Caco-2 (cell line): ENCODE measurements at regions not wholly inside any gene's neighbourhood (a gene's known extent, or its start where the extent isn't known, plus 50 kb on each side); places are given as distances from the start of the nearest gene placed in this dataset.

Experiments
- BruUV-seq: library from RNA; stranded (reverse); fragments of 400-500 nt; replicated peaks from 2 replicates; lab custom pipeline; 2021; lab: Mats Ljungman, UMichigan
- CTCF ChIA-PET: fragments of 300-600 bp; sonication (Branson Sonifier 250); formaldehyde crosslinking; loops from one replicate; lab custom pipeline; 2022; ENCODE audit warnings: antibody characterized with exemption; lab: Charles Lee
- POLR2A ChIA-PET: fragments of 300-600 bp; sonication (Branson Sonifier 250); formaldehyde crosslinking; loops from one replicate; lab custom pipeline; 2022; ENCODE audit warnings: antibody characterized with exemption; lab: Charles Lee
- DNase-seq, 2 experiments: peaks; one replicate each; pipeline versions ENCODE4 v3.0.0 to v3.0.0-alpha.2; 2020 to 2022
- H3K27me3 ChIP-seq: replicated peaks from 2 replicates; pipeline ENCODE4 v1.6.0; 2011; ENCODE audit warnings: low read length; ENCODE audit not compliant: control insufficient read depth, insufficient read depth
- H3K36me3 ChIP-seq: 2 replicates; pipeline ENCODE4 v1.5.1; 2011; ENCODE audit warnings: low read length; ENCODE audit not compliant: control insufficient read depth, insufficient read depth
- H3K4me1 ChIP-seq: fragments of 250-450 bp; sonication (Bioruptor Pico); 2 replicates; pipeline ENCODE4 v1.5.1; 2020; ENCODE audit warnings: mild to moderate bottlenecking
- H3K4me3 ChIP-seq: 2 replicates; pipeline ENCODE4 v1.5.1; 2011; ENCODE audit warnings: low read depth, mild to moderate bottlenecking, control low read depth, low read length
- H3K9me3 ChIP-seq: fragments of 250-450 bp; sonication (Bioruptor Pico); 2 replicates; pipeline ENCODE4 v1.5.1; 2020; ENCODE audit warnings: mild to moderate bottlenecking, moderate library complexity
- H3K27ac Mint-ChIP-seq: one replicate; pipeline ENCODE4 v1.8.0; 2022; ENCODE audit warnings: mixed read lengths; ENCODE audit not compliant: unreplicated experiment
- H3K27me3 Mint-ChIP-seq: one replicate; pipeline ENCODE4 v1.8.0; 2022; ENCODE audit warnings: mixed read lengths; ENCODE audit not compliant: insufficient read depth, unreplicated experiment
- H3K36me3 Mint-ChIP-seq: one replicate; pipeline ENCODE4 v1.8.0; 2022; ENCODE audit warnings: mild to moderate bottlenecking, mixed read lengths; ENCODE audit not compliant: insufficient read depth, unreplicated experiment
- H3K4me1 Mint-ChIP-seq: one replicate; pipeline ENCODE4 v1.8.0; 2022; ENCODE audit warnings: low read depth, mixed read lengths; ENCODE audit not compliant: unreplicated experiment
- H3K4me3 Mint-ChIP-seq: one replicate; pipeline ENCODE4 v1.8.0; 2022; ENCODE audit warnings: mild to moderate bottlenecking, moderate library complexity, mixed read lengths; ENCODE audit not compliant: unreplicated experiment
- H3K9me3 Mint-ChIP-seq: one replicate; pipeline ENCODE4 v1.8.0; 2022; ENCODE audit warnings: mixed read lengths; ENCODE audit not compliant: unreplicated experiment
- intact Hi-C: fragments of 100-400 bp; cut with micrococcal nuclease; formaldehyde crosslinking; loops from one replicate; pipeline ENCODE4 v1.10.0; 2022; ENCODE audit not compliant: unreplicated experiment
- TF ChIP-seq, protein P1 (sequence below), 2 experiments: fragments of 200-600 bp in 1 of 2; IDR thresholded peaks; 1 replicate in 1 of 2; 2 replicates in 1 of 2; pipeline versions ENCODE4 v1.5.1 to v1.8.0; 2011 to 2022; ENCODE audit warnings: antibody characterized with exemption in 1 of 2, control low read depth in 1 of 2, inconsistent platforms in 1 of 2, low read depth in 1 of 2, low read length in 1 of 2, mild to moderate bottlenecking in 1 of 2, moderate library complexity in 1 of 2; ENCODE audit not compliant: insufficient read depth in 1 of 2, severe bottlenecking in 1 of 2, unreplicated experiment in 1 of 2

- H3K36me3 ChIP-seq, result no peaks in the 10 kb centered on the region
- no TSS peak for BruUV-seq
- Mint-ChIP-seq H3K27ac (no peak overlapping the region), H3K27me3 (peaks cover 2% of the 10 kb centered on the region), H3K4me1 (no peaks in the 10 kb centered on the region), H3K36me3 (no peaks in the 10 kb centered on the region), H3K9me3 (no peaks in the 10 kb centered on the region), H3K4me3 (no peak overlapping the region)
- DNase-seq, result no peak
- ChIA-PET POLR2A (interaction anchor here (0.6 kb wide), 1 partner anchor 717 kb away, joined by 4 read pairs; no protein-coding TSS in a partner anchor), CTCF (no interaction called here)
- TF ChIP-seq, protein P1, sequence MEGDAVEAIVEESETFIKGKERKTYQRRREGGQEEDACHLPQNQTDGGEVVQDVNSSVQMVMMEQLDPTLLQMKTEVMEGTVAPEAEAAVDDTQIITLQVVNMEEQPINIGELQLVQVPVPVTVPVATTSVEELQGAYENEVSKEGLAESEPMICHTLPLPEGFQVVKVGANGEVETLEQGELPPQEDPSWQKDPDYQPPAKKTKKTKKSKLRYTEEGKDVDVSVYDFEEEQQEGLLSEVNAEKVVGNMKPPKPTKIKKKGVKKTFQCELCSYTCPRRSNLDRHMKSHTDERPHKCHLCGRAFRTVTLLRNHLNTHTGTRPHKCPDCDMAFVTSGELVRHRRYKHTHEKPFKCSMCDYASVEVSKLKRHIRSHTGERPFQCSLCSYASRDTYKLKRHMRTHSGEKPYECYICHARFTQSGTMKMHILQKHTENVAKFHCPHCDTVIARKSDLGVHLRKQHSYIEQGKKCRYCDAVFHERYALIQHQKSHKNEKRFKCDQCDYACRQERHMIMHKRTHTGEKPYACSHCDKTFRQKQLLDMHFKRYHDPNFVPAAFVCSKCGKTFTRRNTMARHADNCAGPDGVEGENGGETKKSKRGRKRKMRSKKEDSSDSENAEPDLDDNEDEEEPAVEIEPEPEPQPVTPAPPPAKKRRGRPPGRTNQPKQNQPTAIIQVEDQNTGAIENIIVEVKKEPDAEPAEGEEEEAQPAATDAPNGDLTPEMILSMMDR (IDR thresholded peaks at IDR 0.05; ENCODE audit: insufficient read depth in 1 of 2, low read depth in 1 of 2, low read length in 1 of 2, severe bottlenecking in 1 of 2, unreplicated experiment in 1 of 2), result no peak
- intact Hi-C loops, result no loop called here
- no peak overlapping the region for H3K4me3 ChIP-seq
- H3K9me3 ChIP-seq, result no peaks in the 10 kb centered on the region
- H3K27me3 ChIP-seq, result no peaks in the 10 kb centered on the region
- no peaks in the 10 kb centered on the region for H3K4me1 ChIP-seq
These were observed 171.8 kb upstream of the C1orf87 start for GRCh38 chr1:60245324-60245723.

DNA sequence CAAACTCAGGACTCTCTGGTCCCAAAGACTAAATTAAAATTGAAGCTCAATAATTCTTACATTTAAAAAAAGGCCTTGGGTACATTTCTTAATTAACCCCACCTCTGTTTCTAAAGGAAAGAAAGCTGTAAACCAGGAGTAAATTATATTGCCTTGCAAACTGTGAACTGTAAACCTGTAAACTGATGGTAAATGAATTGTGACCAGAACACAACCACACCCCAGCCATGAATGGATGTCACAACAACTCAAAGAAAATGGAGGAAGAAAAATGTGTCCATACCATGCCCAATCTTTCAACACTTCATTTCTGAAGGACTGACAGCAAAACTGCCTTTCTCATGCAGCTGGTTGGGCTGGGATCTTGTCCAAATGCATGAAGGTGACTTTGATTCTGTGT, 171.3 kb upstream of the C1orf87 start:
- H3K36me3 Mint-ChIP-seq, result no peaks in the 10 kb centered on the region
- Histone ChIP-seq H3K4me1 (no peaks in the 10 kb centered on the region), H3K4me3 (no peak overlapping the region), H3K36me3 (no peaks in the 10 kb centered on the region), H3K27me3 (no peaks in the 10 kb centered on the region), H3K9me3 (no peaks in the 10 kb centered on the region)
- BruUV-seq, result no TSS peak
- ChIA-PET POLR2A (interaction anchor here (0.6 kb wide), 1 partner anchor 717 kb away, joined by 4 read pairs; no protein-coding TSS in a partner anchor), CTCF (no interaction called here)
- no peaks in the 10 kb centered on the region for H3K9me3 Mint-ChIP-seq
- TF ChIP-seq, protein P1 (IDR thresholded peaks at IDR 0.05; ENCODE audit: insufficient read depth in 1 of 2, low read depth in 1 of 2, low read length in 1 of 2, severe bottlenecking in 1 of 2, unreplicated experiment in 1 of 2), result no peak
- no peak overlapping the region for H3K27ac Mint-ChIP-seq
- DNase-seq, result no peak
- no peak overlapping the region for H3K4me3 Mint-ChIP-seq
- no peaks in the 10 kb centered on the region for H3K4me1 Mint-ChIP-seq
- intact Hi-C loops, result no loop called here
- peaks cover 2% of the 10 kb centered on the region for H3K27me3 Mint-ChIP-seq

DNA sequence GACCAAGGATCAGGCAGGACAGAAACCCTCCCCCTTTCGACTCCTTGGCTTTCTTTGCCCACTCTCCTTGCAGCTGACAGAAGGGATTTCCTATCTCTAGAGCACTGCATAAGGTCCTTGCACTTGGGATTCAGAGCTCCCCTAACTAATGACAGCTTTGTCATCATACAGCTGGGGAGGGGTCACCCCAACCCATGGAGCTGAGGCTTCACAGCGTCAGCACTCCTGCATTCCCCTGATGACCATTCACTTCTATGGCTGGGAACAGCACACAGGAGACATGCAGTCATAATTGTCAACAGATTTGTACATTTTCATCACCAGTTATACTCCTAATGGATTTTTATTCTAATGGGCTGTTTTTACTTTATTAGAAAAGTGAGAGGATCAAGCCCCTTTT, 161.7 kb upstream of the C1orf87 start:
- BruUV-seq, result no TSS peak
- Mint-ChIP-seq H3K9me3 (no peaks in the 10 kb centered on the region), H3K36me3 (no peaks in the 10 kb centered on the region), H3K27me3 (peaks cover 6% of the 10 kb centered on the region), H3K4me1 (no peaks in the 10 kb centered on the region), H3K4me3 (no peak overlapping the region), H3K27ac (no peak overlapping the region)
- ChIA-PET CTCF (no interaction called here), POLR2A (no interaction called here)
- H3K36me3 ChIP-seq, result no peaks in the 10 kb centered on the region
- no peaks in the 10 kb centered on the region for H3K27me3 ChIP-seq
- no peaks in the 10 kb centered on the region for H3K4me1 ChIP-seq
- no peaks in the 10 kb centered on the region for H3K9me3 ChIP-seq
- H3K4me3 ChIP-seq, result no peak overlapping the region
- intact Hi-C loops, result no loop called here
- DNase-seq, result no peak
- TF ChIP-seq, protein P1 (IDR thresholded peaks at IDR 0.05; ENCODE audit: insufficient read depth in 1 of 2, low read depth in 1 of 2, low read length in 1 of 2, severe bottlenecking in 1 of 2, unreplicated experiment in 1 of 2), result no peak
